ENCODE measurements at regions not wholly inside any gene's neighbourhood (a gene's known extent, or its start where the extent isn't known, plus 50 kb on each side); places are given as distances from the start of the nearest gene placed in this dataset.
A peak's percentile ranks its signal among the peaks of the same experiment; 100 is the strongest.

DNA sequence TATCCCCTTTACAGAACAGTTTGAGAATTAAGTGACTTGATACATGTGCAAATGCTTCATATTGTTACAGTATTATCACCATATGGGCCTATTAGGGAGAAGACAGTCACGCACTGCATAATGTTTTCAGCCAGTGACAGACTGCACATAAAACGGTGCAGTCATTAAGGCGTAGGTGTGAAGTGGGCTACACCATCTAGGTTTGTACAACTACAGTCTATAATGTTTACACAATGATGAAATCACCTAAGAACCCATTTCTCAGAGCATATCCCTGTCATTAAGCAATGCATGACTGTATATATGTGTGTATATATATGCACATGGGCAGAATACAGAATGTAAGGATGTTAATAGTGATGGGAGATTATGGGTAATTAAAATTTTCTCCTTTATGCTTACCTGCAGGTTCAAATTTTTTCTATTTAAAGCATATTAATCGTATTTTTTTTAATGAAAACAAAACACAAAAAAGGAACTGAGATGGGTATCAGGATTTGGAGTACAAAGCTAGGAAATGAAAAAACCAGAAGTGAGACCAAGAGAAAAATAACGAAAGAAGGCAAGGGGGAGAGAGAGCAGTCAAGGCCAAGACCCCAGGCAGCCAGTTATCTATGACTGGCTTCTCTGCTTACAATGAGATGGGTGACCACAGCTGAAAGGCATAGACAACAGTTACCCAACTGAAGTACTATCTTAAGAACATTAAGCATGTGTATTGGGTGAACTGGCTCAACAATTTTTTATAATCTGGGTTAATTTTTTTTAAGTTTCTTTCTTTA is 122.9 kb upstream of the DAB1 start:
- H3K4me3 ChIP-seq: no peak overlapping the region
- no peaks in the 10 kb centered on the region for H3K79me2 ChIP-seq (ENCODE audit: control insufficient read depth, insufficient read depth, low read length)
- 19% methylated on average over 5 of the region's 5 CpGs for WGBS (ENCODE audit: insufficient coverage, insufficient replicate concordance, low lambda C conversion rate, missing lambda C conversion rate)
- in situ Hi-C loops (cut with MboI) (no loop called here), intact Hi-C loops (cut with micrococcal nuclease; ENCODE audit: unreplicated experiment) (no loop called here)
- POLR2A ChIA-PET: no interaction called here
- no peak for FAIRE-seq
- no peaks in the 10 kb centered on the region for H3K4me1 ChIP-seq (ENCODE audit: control insufficient read depth, insufficient read depth, low read length)
- H3K9ac ChIP-seq (ENCODE audit: control insufficient read depth, insufficient read depth, low read length): no peak overlapping the region
- TF ChIP-seq, protein P1, sequence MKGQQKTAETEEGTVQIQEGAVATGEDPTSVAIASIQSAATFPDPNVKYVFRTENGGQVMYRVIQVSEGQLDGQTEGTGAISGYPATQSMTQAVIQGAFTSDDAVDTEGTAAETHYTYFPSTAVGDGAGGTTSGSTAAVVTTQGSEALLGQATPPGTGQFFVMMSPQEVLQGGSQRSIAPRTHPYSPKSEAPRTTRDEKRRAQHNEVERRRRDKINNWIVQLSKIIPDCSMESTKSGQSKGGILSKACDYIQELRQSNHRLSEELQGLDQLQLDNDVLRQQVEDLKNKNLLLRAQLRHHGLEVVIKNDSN (IDR thresholded peaks at IDR 0.05; ENCODE audit: borderline replicate concordance, extremely low read length, insufficient read depth, low read depth, low read length): no peak
- TF ChIP-seq MTA2 (IDR thresholded peaks at IDR 0.05; ENCODE audit: low read depth) (0 out of 2 replicates have a peak, but pooled peaks have one; percentile 33), EP300 (IDR thresholded peaks at IDR 0.05; ENCODE audit: borderline replicate concordance in 1 of 2, control insufficient read depth in 1 of 2, low read depth in 2 of 2, low read length in 2 of 2) (peak in 1 of 2 experiments; percentile 39; a peak in 1 of 4 replicates), SPI1 (IDR thresholded peaks at IDR 0.05; ENCODE audit: borderline replicate concordance, insufficient read depth, low read depth, low read length) (peak; percentile 58; the same call in 1 of the 2 replicates), TCF3 (IDR thresholded peaks at IDR 0.05; ENCODE audit: borderline replicate concordance, insufficient read depth, low read depth, low read length) (no peak), ZSCAN29 (IDR thresholded peaks at IDR 0.05) (no peak)
- TF ChIP-seq, protein P2, sequence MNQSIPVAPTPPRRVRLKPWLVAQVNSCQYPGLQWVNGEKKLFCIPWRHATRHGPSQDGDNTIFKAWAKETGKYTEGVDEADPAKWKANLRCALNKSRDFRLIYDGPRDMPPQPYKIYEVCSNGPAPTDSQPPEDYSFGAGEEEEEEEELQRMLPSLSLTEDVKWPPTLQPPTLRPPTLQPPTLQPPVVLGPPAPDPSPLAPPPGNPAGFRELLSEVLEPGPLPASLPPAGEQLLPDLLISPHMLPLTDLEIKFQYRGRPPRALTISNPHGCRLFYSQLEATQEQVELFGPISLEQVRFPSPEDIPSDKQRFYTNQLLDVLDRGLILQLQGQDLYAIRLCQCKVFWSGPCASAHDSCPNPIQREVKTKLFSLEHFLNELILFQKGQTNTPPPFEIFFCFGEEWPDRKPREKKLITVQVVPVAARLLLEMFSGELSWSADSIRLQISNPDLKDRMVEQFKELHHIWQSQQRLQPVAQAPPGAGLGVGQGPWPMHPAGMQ (IDR thresholded peaks at IDR 0.05; ENCODE audit: borderline replicate concordance): no peak
- H2AFZ ChIP-seq (ENCODE audit: control insufficient read depth, low read depth, low read length): no peak overlapping the region
- SMC1A ChIA-PET (ENCODE audit: uncharacterized antibody, unreplicated experiment): interaction anchor here (0.5 to 0.8 kb wide), 2 partner anchors 359 to 1622 kb away, joined by 3 read pairs; no protein-coding TSS in a partner anchor
- H3K9me3 ChIP-seq (replicated peaks; ENCODE audit: control insufficient read depth, insufficient read depth, low read length): no peaks in the 10 kb centered on the region
- CTCF ChIA-PET: interaction anchor here (0.6 kb wide), 1 partner anchor 246 kb away, joined by 3 read pairs; no protein-coding TSS in a partner anchor
- no peaks in the 10 kb centered on the region for H4K20me1 ChIP-seq (ENCODE audit: control insufficient read depth, insufficient read depth)
- peak; percentile 73 for ATAC-seq
- no peak overlapping the region for H3K27ac ChIP-seq (ENCODE audit: control insufficient read depth, insufficient read depth)
- no peaks in the 10 kb centered on the region for H3K27me3 ChIP-seq (replicated peaks in 1 of 2; ENCODE audit: control insufficient read depth in 2 of 2, insufficient read depth in 2 of 2, low read length in 1 of 2)
- H3K4me2 ChIP-seq (ENCODE audit: control insufficient read depth, insufficient read depth): no peak overlapping the region
- BruUV-seq (replicated peaks): no TSS peak
- DNase-seq (ENCODE audit: low read depth, low spot score): no peak
- no peaks in the 10 kb centered on the region for H3K36me3 ChIP-seq (ENCODE audit: control insufficient read depth in 2 of 2, insufficient read depth in 2 of 2, low read length in 1 of 2)
- RAD21 ChIA-PET (ENCODE audit: unreplicated experiment): no interaction called here

All from GM12878 (cell line).